GM18909 (cell line): ENCODE measurements at regions not wholly inside any gene's neighbourhood (a gene's known extent, or its start where the extent isn't known, plus 50 kb on each side); places are given as distances from the start of the nearest gene placed in this dataset.
"Not testable (repeated sequence)": the region's sequence is repeated elsewhere in the genome, so short reads cannot be mapped to it uniquely, and the experiment has no call there.

Source experiments
- ATAC-seq: cut with Tn5 transposase; IDR thresholded peaks from one replicate; pipeline ENCODE4 v1.9.1; 2021; ENCODE audit warnings: mild to moderate bottlenecking; ENCODE audit not compliant: unreplicated experiment, poor library complexity

- no peak for ATAC-seq
These were observed 69.2 kb downstream of the LYZL2 start for GRCh38 chr10:30560326-30560725.

GRCh38 chr10:30559180-30559579 is 70.4 kb downstream of the LYZL2 start:
- no peak for ATAC-seq

- ATAC-seq = no peak
These were observed 71.1 kb downstream of the LYZL2 start for GRCh38 chr10:30558411-30558810.

GRCh38 chr10:30557884-30558283 is 71.7 kb downstream of the LYZL2 start:
- ATAC-seq = no peak

- ATAC-seq = no peak
These were observed 73.4 kb downstream of the LYZL2 start for GRCh38 chr10:30556189-30556588.

- no peak for ATAC-seq
These were observed 74.1 kb downstream of the LYZL2 start for GRCh38 chr10:30555465-30555864.

GRCh38 chr10:30554440-30554825 is 75.1 kb downstream of the LYZL2 start:
- no peak for ATAC-seq

GRCh38 chr10:30553626-30554439 is 75.7 kb downstream of the LYZL2 start:
- ATAC-seq = no peak

- ATAC-seq = no peak
These were observed 76.4 kb downstream of the LYZL2 start for GRCh38 chr10:30553018-30553625.

GRCh38 chr10:30550967-30551815 is 78.4 kb downstream of the LYZL2 start:
- no peak for ATAC-seq

GRCh38 chr10:30549134-30549687 is 80.3 kb downstream of the LYZL2 start:
- not testable (repeated sequence) for ATAC-seq

GRCh38 chr10:30546511-30546910 is 83.0 kb downstream of the LYZL2 start:
- no peak for ATAC-seq

GRCh38 chr10:30542895-30543288 is 86.7 kb downstream of the LYZL2 start:
- ATAC-seq = no peak

- no peak for ATAC-seq
These were observed 87.3 kb downstream of the LYZL2 start for GRCh38 chr10:30542001-30542894.

- ATAC-seq = no peak
These were observed 89.3 kb downstream of the LYZL2 start for GRCh38 chr10:30540276-30540675.

- no peak for ATAC-seq
These were observed 91.5 kb downstream of the LYZL2 start for GRCh38 chr10:30538086-30538485.

- no peak for ATAC-seq
These were observed 92.0 kb downstream of the LYZL2 start for GRCh38 chr10:30537586-30537985.

- not testable (repeated sequence) for ATAC-seq
These were observed 92.4 kb downstream of the LYZL2 start for GRCh38 chr10:30537158-30537557.

- no peak for ATAC-seq
These were observed 93.0 kb downstream of the LYZL2 start for GRCh38 chr10:30536578-30536977.

- ATAC-seq = no peak
These were observed 93.9 kb downstream of the LYZL2 start for GRCh38 chr10:30535677-30536076.
